Transverse colon (tissue), 4 donors: ENCODE measurements at regions not wholly inside any gene's neighbourhood (a gene's known extent, or its start where the extent isn't known, plus 50 kb on each side); places are given as distances from the start of the nearest gene placed in this dataset.

Experiments
- DNase-seq: peaks from one replicate; pipeline ENCODE4 v3.0.0-alpha.2; 2019
- H3K27ac ChIP-seq, 4 donors: fragments of 200-600 bp; sonication (generic); 2 replicates each; pipeline ENCODE4 v1.5.1; 2016 to 2018; ENCODE audit warnings: inconsistent platforms in 4 of 4
- H3K27me3 ChIP-seq: fragments of 200-600 bp; sonication (generic); 2 replicates; pipeline ENCODE4 v1.5.1; 2017; ENCODE audit warnings: inconsistent platforms
- H3K36me3 ChIP-seq, 4 donors: fragments of 200-600 bp; sonication (generic); 2 replicates each; pipeline ENCODE4 v1.5.1; 2017 to 2019; ENCODE audit warnings: inconsistent platforms in 4 of 4
- H3K4me1 ChIP-seq, 4 donors: fragments of 200-600 bp; sonication (generic); 2 replicates each; pipeline ENCODE4 v1.5.1; 2017 to 2020; ENCODE audit warnings: inconsistent platforms in 4 of 4
- H3K4me3 ChIP-seq, 4 donors: fragments of 200-600 bp; sonication (generic); 1 replicate in 1 of 4; 2 replicates in 3 of 4; pipeline versions ENCODE4 v1.5.1 to v1.6.1; 2017 to 2019; ENCODE audit warnings: inconsistent platforms in 4 of 4
- H3K9me3 ChIP-seq, 2 donors: fragments of 200-600 bp; sonication (generic); 2 replicates each; pipeline ENCODE4 v1.5.1; 2017 to 2019; ENCODE audit warnings: inconsistent platforms in 2 of 2
- CTCF ChIP-seq, 5 experiments: fragments of 200-600 bp in 3 of 5; fragments of 450-650 bp in 2 of 5; sonication (generic) in 3 of 5; IDR thresholded peaks; 1 replicate in 2 of 5; 2 replicates in 3 of 5; pipeline ENCODE4 v1.5.1; 2016 to 2017; ENCODE audit warnings: antibody characterized with exemption in 5 of 5, inconsistent platforms in 3 of 5, mild to moderate bottlenecking in 2 of 5, moderate library complexity in 1 of 5
- EP300 ChIP-seq: sonication (generic); formaldehyde crosslinking; IDR thresholded peaks from one replicate; pipeline ENCODE4 v1.6.1; 2017; ENCODE audit warnings: antibody characterized with exemption, low read depth
- POLR2A ChIP-seq: fragments of 450-650 bp; IDR thresholded peaks from one replicate; pipeline ENCODE4 v1.6.1; 2016; ENCODE audit warnings: antibody characterized with exemption, mild to moderate bottlenecking, moderate library complexity
- POLR2AphosphoS5 ChIP-seq, 3 donors: sonication (generic); formaldehyde crosslinking; IDR thresholded peaks; one replicate each; pipeline ENCODE4 v1.6.1; 2016; ENCODE audit warnings: antibody characterized with exemption in 3 of 3
- WGBS, 2 donors: methylation state at CpG; one replicate each; pipeline ENCODE4 v1.1.5; 2018; ENCODE audit warnings: low coverage in 1 of 2; 5-methylcytosine and 5-hydroxymethylcytosine counted together
- in situ Hi-C, 4 donors: fragments of 200-750 bp; cut with MboI; loops; one replicate each; pipeline versions ENCODE4 v1.15.0 to v1.15.1; 2017; ENCODE audit warnings: low sequenced_read_pairs in 3 of 4, low pct_ligation_motif_present in 1 of 4, low pct_unique_long_range_greater_than_20kb in 1 of 4
- intact Hi-C: fragments of 100-400 bp; cut with DNase I; formaldehyde crosslinking; loops from one replicate; pipeline ENCODE4 v1.15.1; 2023; ENCODE audit warnings: low total_unique reads

DNA sequence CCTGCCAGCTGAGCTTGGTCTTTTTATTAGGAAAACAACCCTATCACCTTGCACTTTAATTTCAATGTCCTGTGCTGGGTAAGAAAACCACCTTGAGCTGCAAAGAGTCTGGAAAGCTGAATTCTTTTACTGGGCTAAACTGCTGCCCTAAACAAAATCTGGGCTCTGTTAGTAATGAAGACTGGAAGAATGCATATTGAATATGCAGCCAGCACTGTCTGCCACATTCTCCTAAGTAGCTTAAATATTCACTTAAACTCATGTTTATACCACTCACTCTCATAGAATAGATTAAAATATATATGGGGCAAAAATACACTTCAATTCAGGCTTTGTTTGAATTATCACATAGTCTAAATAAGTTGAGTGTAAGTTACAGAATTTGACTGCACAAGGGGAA is 158.0 kb downstream of the TGFB2 start:
- Histone ChIP-seq H3K36me3 (no peaks in the 10 kb centered on the region), H3K4me1 (peaks cover 0 to 15% (median 2%) of the 10 kb centered on the region in 4 donors), H3K27ac (no peak overlapping the region), H3K4me3 (no peak overlapping the region), H3K27me3 (no peaks in the 10 kb centered on the region), H3K9me3 (peaks cover 0 to 12% of the 10 kb centered on the region in 2 donors)
- in situ Hi-C loops (loop anchor here in 2 of 4 donors (25.0 kb wide), 1 partner anchor 166 kb away; the partner anchor contains the start of gene TGFB2 (in 2 of the 2)), intact Hi-C loops (no loop called here)
- no peak for DNase-seq
- TF ChIP-seq CTCF (IDR thresholded peaks at IDR 0.05) = no peak
- no peak for TF ChIP-seq POLR2A
- no peak for TF ChIP-seq EP300
- TF ChIP-seq POLR2AphosphoS5 (IDR thresholded peaks at IDR 0.05) = no peak

GRCh38 chr1:218507355-218508002 is 162.3 kb downstream of the TGFB2 start:
- WGBS, 2 donors = 66 to 100% methylated on average over 1 to 2 of the region's 2 CpGs

GRCh38 chr1:218510153-218510772 is 165.1 kb downstream of the TGFB2 start:
- Histone ChIP-seq H3K36me3 (no peaks in the 10 kb centered on the region), H3K27me3 (no peaks in the 10 kb centered on the region), H3K9me3 (peaks cover 0 to 13% of the 10 kb centered on the region in 2 donors), H3K4me1 (no peaks in the 10 kb centered on the region), H3K27ac (no peak overlapping the region), H3K4me3 (no peak overlapping the region)
- DNase-seq = no peak
- TF ChIP-seq POLR2A = no peak
- no peak for TF ChIP-seq EP300
- TF ChIP-seq CTCF (IDR thresholded peaks at IDR 0.05) = no peak
- TF ChIP-seq POLR2AphosphoS5 (IDR thresholded peaks at IDR 0.05) = no peak
- in situ Hi-C loops = loop anchor here in 3 of 4 donors (10.0 to 25.0 kb wide), 2 partner anchors 55 to 173 kb away; partner anchors contain the start of gene TGFB2 (in 2 of the 3)
- WGBS, 2 donors = 87% methylated on average over 6 of the region's 6 CpGs
- intact Hi-C loops = no loop called here

More at GRCh38 chr1:218507355-218508002, 162.3 kb downstream of the TGFB2 start:
- H3K4me1 ChIP-seq = no peaks in the 10 kb centered on the region
- H3K36me3 ChIP-seq = no peaks in the 10 kb centered on the region
- no peak for DNase-seq
- peaks cover 0 to 13% of the 10 kb centered on the region in 2 donors for H3K9me3 ChIP-seq
- in situ Hi-C loops = loop anchor here in 2 of 4 donors (25.0 kb wide), 1 partner anchor 170 kb away; the partner anchor contains the start of gene TGFB2 (in 2 of the 2)
- H3K27ac ChIP-seq = no peak overlapping the region
- H3K4me3 ChIP-seq = no peak overlapping the region
- no peaks in the 10 kb centered on the region for H3K27me3 ChIP-seq
- intact Hi-C loops = no loop called here
- TF ChIP-seq EP300 = no peak
- TF ChIP-seq CTCF (IDR thresholded peaks at IDR 0.05) = no peak
- no peak for TF ChIP-seq POLR2A
- no peak for TF ChIP-seq POLR2AphosphoS5 (IDR thresholded peaks at IDR 0.05)

DNA sequence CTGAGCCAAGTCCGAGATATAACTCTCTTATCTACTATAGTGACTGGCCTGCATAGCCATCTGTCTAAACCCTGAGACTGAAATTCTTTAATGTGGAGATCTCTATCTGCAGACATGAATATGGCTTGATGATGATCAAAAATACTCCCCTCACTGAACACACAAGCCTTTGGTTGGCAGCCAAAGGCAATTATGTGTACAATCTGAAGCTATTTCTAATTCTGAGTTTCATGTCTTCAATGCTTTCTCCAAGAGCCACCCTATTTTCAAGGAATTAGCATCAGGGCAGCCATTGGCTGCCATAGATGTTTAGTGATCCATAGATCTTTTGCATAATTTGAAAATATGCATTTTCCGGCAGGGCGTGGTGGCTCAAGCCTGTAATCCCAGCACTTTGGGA is 168.2 kb downstream of the TGFB2 start:
- in situ Hi-C loops = loop anchor here in 3 of 4 donors (10.0 to 25.0 kb wide), 2 partner anchors 59 to 176 kb away; partner anchors contain the start of gene TGFB2 (in 2 of the 3)

More for the DNA sequence above, 168.2 kb downstream of the TGFB2 start:
- intact Hi-C loops = no loop called here
- Histone ChIP-seq H3K36me3 (no peaks in the 10 kb centered on the region), H3K4me3 (no peak overlapping the region), H3K4me1 (no peaks in the 10 kb centered on the region), H3K9me3 (no peaks in the 10 kb centered on the region), H3K27me3 (no peaks in the 10 kb centered on the region), H3K27ac (no peak overlapping the region)
- no peak for DNase-seq
- WGBS, 2 donors = 67 to 89% methylated on average over 1 to 3 of the region's 3 CpGs
- TF ChIP-seq POLR2A (no peak), EP300 (no peak)
